GM21526 (cell line): ENCODE measurements at regions not wholly inside any gene's neighbourhood (a gene's known extent, or its start where the extent isn't known, plus 50 kb on each side); places are given as distances from the start of the nearest gene placed in this dataset.
"Not testable (repeated sequence)": the region's sequence is repeated elsewhere in the genome, so short reads cannot be mapped to it uniquely, and the experiment has no call there.

Experiments
- ATAC-seq: cut with Tn5 transposase; IDR thresholded peaks from one replicate; pipeline ENCODE4 v1.9.1; 2021; ENCODE audit warnings: moderate library complexity; ENCODE audit not compliant: unreplicated experiment, low FRiP score

GRCh38 chr12:97968641-97969197 is 506.1 kb downstream of the RMST start:
- ATAC-seq: no peak

- no peak for ATAC-seq
Observed at GRCh38 chr12:97977870-97978405, 515.3 kb downstream of the RMST start.

- no peak for ATAC-seq
Observed at GRCh38 chr12:97982684-97983083, 520.1 kb downstream of the RMST start.

GRCh38 chr12:97983796-97984195 is 521.2 kb downstream of the RMST start:
- ATAC-seq: no peak

GRCh38 chr12:97984436-97984835 is 521.8 kb downstream of the RMST start:
- ATAC-seq: no peak

GRCh38 chr12:97984974-97985580 is 522.5 kb downstream of the RMST start:
- ATAC-seq: no peak

- ATAC-seq: no peak
Observed at GRCh38 chr12:97985834-97986233, 523.2 kb downstream of the RMST start.

GRCh38 chr12:97988588-97988987 is 526.0 kb downstream of the RMST start:
- not testable (repeated sequence) for ATAC-seq

- ATAC-seq: no peak
Observed at GRCh38 chr12:97989366-97989940, 525.9 kb upstream of the TMPO start.

- no peak for ATAC-seq
Observed at GRCh38 chr12:97994746-97995484, 520.5 kb upstream of the TMPO start.

- no peak for ATAC-seq
Observed at GRCh38 chr12:97995559-97995958, 519.8 kb upstream of the TMPO start.

- no peak for ATAC-seq
Observed at GRCh38 chr12:98001430-98001829, 514.0 kb upstream of the TMPO start.

- no peak for ATAC-seq
Observed at GRCh38 chr12:98002887-98003493, 512.4 kb upstream of the TMPO start.

GRCh38 chr12:98007963-98008362 is 507.4 kb upstream of the TMPO start:
- ATAC-seq: no peak

GRCh38 chr12:98013560-98013959 is 501.8 kb upstream of the TMPO start:
- ATAC-seq: no peak

GRCh38 chr12:98018836-98019235 is 496.6 kb upstream of the TMPO start:
- no peak for ATAC-seq

GRCh38 chr12:98020376-98020775 is 495.0 kb upstream of the TMPO start:
- ATAC-seq: no peak

- ATAC-seq: no peak
Observed at GRCh38 chr12:98022961-98023360, 492.4 kb upstream of the TMPO start.

GRCh38 chr12:98037401-98038140 is 477.8 kb upstream of the TMPO start:
- ATAC-seq: no peak

GRCh38 chr12:98042668-98043067 is 472.7 kb upstream of the TMPO start:
- no peak for ATAC-seq
